Posterior vena cava (tissue), 2 donors: ENCODE measurements at regions not wholly inside any gene's neighbourhood (a gene's known extent, or its start where the extent isn't known, plus 50 kb on each side); places are given as distances from the start of the nearest gene placed in this dataset.
"Not testable (repeated sequence)": the region's sequence is repeated elsewhere in the genome, so short reads cannot be mapped to it uniquely, and the experiment has no call there.

ENCODE experiments used
- DNase-seq: peaks from one replicate; pipeline ENCODE4 v3.0.0-alpha.2; 2020; ENCODE audit warnings: low spot score
- intact Hi-C, 2 donors: fragments of 100-400 bp; cut with DNase I; formaldehyde crosslinking; loops; one replicate each; pipeline versions ENCODE4 v1.14.1 to v1.14.2; 2022 to 2023
- donor health status: DM: yes; HTN: yes; CAD: no.
- donor health status: DM: yes; HTN: yes; CAD: no.

DNA sequence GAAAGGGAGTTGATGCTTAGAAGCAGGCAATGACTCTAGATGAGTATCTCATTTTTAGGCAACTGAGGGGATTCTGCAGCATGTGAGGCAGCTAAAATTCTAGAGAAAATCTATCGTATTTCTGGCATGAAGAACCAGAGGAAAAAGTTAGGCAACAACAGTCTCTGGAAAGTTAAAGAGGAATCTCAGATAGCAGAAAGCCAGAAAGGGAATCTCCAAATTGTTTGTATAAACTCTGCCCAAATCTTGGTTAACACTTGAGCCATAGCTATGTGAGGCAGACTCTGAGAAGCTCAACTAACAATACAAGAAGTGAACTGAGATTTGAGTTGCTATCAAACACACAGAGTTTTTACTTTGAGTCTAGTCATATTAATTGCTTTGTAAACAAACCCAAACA is 215.8 kb upstream of the FZD8 start:
- intact Hi-C loops: loop anchor here in 1 of 2 donors (5.0 kb wide), 1 partner anchor 844 kb away; no protein-coding TSS in a partner anchor
- DNase-seq: no peak

DNA sequence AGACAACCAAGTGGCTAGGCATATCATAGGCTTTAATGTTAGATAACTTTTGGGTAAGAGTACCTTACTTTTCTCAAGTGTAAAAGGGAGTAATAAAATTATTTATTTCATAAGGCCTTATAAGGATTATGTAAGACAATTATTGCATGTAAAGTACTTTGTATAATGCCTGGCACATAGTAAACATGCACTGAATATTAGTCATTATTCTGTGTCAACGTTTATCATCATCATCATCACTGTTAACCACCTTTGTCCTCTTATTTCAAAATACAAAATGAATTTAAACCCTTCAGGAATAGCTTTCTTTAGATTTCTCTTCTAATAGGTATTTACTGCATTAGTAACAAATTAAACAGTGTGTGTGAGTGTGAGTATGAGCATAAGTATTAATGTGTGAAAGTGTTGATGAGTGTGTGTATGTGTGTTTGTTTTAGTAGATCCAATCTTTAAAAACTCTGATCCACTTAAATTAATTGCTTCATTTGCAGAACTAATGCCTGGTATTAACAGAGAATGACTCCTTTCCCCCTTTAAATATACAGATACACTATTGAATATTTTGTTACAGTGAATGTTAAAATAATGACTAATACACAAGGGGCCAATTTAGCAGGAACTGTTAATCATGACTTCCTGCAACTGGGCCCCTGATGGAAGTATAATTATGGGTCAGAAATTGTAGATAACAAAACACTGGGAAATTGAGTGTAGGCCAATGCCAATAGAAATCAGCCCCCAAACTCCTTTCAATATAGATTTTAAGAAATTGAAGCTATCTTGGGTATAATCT is 213.3 kb upstream of the FZD8 start:
- intact Hi-C loops: loop anchor here in 1 of 2 donors (5.0 kb wide), 1 partner anchor 847 kb away; no protein-coding TSS in a partner anchor
- DNase-seq: no peak

DNA sequence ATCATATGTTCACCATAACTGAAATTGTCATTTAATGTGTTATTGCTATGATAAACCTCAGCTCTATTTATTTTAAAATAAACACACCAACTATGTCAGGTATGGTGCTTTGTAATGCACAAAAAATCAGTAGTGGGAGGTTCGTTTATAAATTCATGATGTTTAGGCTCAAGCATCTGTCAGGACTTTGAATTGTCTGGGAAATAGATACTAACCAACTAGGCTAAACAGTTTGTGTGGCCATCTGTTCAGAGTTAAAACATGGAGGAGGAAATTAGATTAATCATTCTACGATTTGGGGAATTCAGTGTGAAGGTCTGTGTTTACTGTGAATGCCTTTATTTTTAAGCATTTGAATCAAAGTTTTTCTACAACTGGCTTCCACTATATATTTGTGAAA is 212.6 kb upstream of the FZD8 start:
- intact Hi-C loops: loop anchor here in 1 of 2 donors (5.0 kb wide), 1 partner anchor 848 kb away; no protein-coding TSS in a partner anchor
- DNase-seq: no peak

DNA sequence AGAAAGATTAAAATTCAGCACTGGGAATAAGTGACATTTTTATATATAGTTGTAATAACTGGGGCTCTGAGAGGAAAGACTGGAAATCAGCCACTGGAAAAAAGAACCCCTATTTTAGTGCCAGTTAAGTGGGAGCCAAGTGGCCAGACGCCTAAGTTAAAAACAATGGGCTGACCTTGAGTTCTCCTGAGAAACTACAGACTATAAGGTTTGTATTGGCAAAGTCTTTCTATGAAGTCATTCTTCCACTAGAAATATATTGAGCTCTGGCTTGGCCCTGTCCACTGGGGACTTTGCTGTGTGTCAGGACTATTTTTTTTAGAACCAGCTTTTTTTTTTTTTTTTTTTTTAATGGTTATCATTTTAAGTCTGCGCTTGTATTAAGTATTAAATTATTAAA is 210.6 kb upstream of the FZD8 start:
- no peak for DNase-seq
- intact Hi-C loops: no loop called here

DNA sequence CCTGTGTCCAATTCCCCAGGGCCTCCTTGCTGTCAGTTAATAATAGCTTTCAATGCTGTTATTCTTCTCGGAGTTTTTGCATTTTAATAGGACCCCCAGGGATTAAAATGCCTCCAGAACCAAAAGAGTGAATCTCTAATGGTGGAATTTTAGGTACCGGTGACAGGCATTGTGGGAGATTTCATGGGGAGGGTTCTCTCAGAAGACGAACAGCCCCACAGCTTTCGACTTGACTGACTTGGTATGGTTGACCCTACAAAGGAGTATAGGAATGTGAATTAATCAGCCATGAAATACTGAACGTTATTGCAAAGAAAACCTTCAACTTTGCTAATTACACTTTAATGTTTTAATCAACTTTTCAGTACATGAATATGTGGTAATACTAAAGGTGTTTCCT is 206.3 kb upstream of the FZD8 start:
- DNase-seq: no peak
- intact Hi-C loops: no loop called here

DNA sequence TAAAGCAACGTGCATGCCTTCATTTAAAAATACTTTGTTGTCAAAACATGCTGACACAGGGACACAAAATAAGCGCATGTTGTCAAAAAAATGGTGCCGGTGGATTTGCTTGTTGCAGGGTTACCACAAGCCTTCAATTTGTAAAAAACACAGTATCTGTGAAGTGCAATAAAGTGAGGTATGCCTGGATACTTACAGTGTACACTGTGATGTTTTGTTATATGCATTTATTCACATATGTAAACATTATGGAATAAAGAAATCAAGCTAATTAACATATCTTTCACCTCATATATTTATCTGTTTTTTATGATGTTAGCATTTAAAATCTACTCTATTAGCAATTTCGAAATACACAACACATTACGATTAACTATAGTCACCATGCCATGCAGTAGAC is 202.6 kb upstream of the FZD8 start:
- intact Hi-C loops: no loop called here
- DNase-seq: no peak

DNA sequence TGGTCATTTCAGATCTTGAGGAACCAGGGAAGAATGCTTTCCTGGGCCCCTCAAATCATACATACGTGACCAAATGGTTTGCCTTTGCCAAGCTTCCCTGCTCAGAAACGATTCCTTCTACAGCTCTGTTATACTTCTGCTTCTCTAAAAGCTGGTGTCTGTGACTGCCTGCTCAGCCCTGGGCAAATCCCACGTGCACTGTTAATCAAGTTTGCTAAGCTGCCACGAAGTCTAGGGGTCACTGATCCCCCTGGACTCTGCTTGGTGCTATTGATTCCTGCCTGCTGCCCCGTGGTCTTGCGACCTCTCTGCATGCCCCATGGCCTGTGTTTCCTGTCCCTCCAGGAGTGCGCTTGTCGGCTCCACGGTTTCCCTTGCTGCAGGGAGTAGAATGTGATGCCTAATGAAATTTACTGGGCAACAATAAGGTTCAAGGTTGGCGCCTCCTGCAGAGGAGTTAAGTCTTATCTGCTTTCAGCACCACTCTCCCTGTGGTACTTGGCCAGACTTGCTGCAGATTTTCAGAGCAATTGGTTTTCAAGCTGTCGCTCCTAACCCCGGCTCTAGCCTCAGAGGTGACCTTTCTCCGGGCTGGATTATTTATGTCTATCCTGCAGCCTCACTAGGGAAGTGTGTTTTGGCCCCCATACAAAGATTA is 201.6 kb upstream of the FZD8 start:
- no peak for DNase-seq
- intact Hi-C loops: no loop called here

DNA sequence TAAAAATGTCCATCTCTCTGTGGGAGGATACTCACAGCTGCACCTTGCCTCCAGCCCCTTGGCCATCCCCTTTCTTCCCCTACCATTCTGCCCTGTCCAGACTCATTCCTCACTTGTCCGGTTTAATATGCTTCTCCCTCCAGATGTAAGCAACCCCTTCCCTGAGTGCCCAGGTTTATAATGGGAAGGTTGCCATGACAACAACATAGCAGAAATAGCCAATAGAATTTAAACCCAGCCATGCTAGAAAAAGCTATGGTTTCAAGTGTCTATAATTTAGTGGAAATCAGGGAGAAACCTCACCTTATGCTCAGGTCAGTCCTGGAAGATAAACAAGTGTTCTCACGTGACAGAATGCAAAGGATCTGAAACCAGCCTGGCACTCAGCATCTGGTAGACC is 196.0 kb upstream of the FZD8 start:
- intact Hi-C loops: no loop called here
- DNase-seq: no peak

DNA sequence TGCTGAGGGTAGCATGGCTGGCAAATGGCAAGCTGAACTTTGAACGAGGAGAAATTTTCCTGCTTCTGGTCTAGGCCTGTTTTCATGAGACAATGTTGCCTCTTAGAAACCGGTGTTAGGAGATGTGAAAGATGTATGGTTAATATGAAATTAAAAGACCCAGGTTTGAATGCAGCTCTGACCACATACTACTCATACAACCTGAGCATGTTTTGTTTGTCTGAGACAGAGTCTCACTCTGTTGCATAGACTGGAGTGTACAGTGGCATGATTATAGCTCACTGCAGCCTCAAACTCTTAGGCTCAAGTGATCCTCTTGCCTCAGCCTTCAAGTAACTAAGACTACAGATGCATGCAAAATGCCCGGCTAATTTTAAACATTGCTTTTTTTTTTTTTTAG is 193.4 kb upstream of the FZD8 start:
- no peak for DNase-seq
- intact Hi-C loops: no loop called here

DNA sequence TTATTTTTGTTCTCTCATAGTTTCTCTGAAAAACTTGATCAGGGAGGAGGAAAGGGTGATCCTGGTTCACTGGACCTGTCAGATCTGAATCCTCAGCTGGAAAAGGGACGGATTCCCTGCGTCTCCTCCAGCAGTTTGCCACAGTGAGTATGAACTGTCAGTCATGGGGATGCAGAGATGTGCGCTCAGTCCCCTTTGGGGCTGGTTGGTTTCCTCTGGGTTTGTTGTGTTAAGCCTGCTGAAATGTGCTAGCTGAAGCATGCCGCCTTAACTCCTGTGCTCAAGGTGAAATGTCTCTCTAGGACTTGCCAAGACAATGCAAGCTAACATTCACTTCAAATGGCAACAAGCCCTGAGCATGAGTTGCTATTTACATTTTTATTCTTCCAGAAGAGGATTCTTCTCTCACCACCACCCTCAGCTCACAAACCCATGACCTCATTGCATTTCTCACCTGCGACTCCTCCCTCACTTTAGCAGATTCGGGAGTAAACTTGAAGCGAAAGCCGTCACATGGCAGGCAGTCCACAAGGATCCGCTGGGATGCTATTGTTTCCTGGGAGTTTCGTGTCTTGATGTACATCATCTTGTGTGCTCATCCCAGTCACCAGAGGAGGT is 192.9 kb upstream of the FZD8 start:
- DNase-seq: no peak
- intact Hi-C loops: no loop called here

DNA sequence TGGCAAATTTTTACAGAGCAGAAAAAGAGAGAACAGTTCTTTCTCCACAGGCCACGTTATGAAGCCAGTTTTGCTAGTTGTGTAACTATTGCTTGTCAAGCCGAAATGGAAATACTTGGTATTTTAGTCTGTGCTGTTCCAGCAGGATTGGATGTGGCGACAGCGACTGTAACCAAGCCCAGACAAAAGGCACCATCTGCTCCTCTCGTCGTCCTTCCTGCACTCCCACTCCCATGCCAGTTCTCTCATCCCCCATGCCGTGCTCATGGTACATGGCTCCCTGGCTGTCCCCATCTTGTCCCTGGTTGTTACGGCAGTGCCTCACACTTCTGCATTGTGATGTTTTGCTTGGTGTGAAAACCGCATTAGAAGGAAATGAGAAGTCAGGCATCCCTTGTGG is 185.7 kb upstream of the FZD8 start:
- no peak for DNase-seq
- intact Hi-C loops: no loop called here

DNA sequence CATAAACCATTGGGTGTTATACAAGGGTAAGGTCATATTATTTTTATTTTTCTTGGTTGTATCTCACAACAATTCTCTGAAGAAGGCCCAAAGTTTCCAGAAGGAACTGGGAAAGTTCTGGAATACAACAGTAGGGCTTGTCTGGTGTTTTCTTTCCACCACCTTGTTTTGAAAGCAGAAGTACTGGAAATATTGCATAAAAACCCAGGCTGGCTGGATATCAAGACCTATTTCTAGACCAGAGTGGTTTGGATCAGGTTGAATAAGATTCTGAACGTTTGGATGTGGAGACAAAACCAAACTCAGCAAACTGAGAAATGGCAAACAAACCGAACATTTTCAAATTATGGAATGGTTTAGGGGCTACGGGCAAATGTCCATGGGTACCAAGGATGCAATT is 182.6 kb upstream of the FZD8 start:
- intact Hi-C loops: no loop called here

DNA sequence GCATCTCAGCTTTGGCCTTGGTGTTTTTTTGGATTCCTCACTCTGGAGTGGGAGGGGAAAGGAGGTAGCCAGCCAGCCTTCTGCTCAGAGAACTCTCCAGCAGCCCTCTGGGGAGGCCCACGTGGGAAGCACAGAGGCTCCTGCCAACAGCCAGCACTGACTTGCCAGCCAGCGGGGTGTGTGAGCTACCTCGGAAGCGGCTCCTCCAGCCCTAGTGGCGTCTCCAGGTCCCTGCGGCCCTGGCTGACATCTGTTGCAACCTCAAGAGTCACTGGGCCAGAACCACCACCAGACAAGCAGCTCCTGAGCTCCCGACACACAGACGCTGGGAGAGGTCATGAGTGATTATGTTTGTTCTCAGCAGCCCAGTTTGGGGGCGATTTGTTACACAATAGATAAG is 180.2 kb upstream of the FZD8 start:
- intact Hi-C loops: no loop called here

More for the DNA sequence above, 182.6 kb upstream of the FZD8 start:
- DNase-seq: no peak

DNA sequence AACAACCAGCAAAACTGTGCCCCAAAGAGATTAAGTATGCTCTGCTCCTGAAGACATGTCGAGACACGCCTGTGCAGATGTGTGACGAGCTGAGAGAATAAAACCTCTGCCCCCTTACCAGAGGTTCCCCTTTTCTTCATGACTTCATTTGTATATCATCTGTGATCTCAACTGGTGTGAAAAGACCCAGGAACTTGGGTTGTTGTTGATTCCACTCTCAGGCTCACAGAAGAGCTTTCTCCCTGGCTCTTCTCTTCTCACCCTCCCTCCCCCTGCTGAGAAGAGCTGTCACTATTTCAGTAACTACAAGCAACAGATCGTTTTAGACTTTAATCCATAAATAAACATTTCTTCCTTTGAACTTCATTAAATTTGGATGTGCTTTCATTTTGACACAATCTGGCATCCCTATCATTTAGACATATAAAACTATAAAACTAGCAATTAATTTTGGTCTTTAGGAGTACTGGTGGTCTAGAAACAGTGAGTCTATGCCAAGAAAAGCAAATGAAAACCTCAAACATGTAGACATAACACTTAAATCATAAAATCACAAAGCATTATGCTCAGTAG is 179.3 kb upstream of the FZD8 start:
- intact Hi-C loops: no loop called here

More for the DNA sequence above, 180.2 kb upstream of the FZD8 start:
- peak; percentile 96 for DNase-seq

DNA sequence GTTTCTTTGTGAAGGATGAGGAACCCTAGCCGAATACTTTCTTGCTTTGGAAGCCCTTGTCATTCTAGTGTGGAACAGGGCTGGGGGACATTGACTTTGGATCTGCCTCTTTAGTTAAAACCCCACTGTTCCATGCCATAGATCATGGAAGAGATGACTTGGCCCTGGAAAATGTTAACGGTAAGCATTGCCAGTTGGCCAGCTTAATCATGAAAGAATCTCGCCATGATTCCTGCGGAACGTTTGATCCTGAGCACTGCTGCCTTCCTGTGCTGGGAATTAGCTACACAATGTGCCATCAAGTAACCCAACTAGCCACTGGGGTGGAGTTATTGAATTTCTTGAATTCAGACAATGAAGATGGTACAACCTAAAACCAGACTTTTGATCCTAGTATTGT is 177.6 kb upstream of the FZD8 start:
- intact Hi-C loops: no loop called here
- DNase-seq: no peak

More for the DNA sequence above, 179.3 kb upstream of the FZD8 start:
- no peak for DNase-seq

DNA sequence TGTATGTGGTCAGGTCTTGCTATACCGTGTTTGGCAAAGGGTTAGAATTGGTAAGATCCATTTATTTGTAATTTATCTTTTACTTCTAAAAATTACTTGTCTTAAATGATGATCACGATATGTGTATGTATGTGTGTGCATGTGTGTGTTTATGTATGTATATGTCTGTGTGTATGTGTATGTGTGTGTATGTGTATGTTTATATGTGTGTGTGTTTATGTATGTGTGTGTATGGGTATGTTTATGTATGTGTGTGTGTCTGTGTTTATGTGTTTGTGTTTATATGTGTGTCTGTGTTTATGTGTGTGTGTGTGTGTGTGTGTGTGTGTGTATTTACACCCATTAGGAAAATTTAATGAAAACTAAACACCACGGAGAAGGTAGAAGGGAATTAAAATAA is 176.9 kb upstream of the FZD8 start:
- no peak for DNase-seq
- intact Hi-C loops: no loop called here

DNA sequence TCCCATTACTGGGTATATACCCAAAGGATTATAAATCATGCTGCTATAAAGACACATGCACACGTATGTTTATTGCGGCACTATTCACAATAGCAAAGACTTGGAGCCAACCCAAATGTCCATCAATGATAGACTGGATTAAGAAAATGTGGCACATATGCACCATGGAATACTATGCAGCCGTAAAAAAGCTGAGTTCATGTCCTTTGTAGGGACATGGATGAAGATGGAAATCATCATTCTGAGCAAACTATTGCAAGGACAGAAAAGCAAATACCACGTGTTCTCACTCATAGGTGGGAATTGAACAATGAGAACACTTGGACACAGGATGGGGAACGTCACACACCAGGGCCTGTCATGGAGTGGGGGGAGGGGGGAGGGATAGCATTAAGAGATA is 175.0 kb upstream of the FZD8 start:
- intact Hi-C loops, DNase-seq: not testable (repeated sequence)

DNA sequence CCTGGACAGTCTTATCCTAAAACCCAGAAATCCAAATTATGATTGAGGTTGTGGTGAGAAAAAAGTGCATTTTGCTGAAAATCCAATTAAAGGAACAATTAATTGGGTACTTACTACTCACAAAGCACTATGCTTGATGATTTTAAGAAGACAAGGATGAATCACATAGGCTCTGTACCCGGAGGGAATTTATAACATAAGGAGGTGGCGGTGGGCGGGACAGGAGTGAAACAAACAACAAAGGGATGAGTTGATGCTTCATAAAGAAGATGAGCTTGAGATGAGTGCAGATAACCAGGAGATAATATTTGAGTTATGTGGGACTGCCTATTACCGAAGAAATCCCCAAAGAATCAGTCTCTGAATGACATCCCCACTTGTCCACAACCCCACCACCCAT is 171.1 kb upstream of the FZD8 start:
- intact Hi-C loops: no loop called here
- no peak for DNase-seq

DNA sequence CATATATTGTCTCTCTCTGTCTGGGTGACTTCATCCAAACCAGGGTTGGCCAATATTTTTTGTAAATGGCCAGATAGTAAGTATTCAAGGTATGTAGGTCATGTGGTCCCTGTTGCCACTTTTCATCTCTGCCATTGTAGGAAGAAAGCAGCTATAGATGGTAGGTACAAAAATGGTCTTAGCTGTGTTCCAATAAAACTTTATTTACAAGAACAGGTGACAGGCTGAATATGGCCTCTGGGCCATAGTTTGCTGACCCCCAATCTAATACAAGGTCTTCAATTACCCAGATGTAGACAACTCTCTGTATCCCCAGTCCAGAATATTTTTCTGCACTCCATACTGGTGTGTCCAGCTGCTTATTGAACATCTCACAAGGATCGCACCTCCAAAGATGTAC is 166.2 kb upstream of the FZD8 start:
- DNase-seq: no peak
- intact Hi-C loops: no loop called here

DNA sequence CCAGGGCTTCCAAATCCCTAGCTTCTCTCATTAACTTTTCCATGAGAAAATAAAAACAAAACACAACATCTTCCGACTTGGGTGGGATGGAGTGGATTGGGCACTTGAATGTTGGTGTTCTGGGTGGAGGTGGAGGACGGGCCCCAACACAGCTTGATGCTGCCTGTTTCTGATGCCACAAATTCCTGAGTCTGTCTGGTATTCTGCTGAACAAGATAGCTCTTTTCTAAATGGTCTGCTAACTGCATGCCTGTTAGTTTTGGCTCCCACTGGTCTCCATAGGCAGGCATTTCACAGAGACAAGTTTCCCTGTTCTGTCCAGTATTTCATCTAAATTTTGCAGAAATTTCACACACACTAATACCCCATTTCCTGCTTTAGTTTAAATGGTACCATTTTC is 160.9 kb upstream of the FZD8 start:
- intact Hi-C loops: no loop called here
- no peak for DNase-seq
